Lower lobe of right lung (tissue), 2 donors: ENCODE measurements at regions not wholly inside any gene's neighbourhood (a gene's known extent, or its start where the extent isn't known, plus 50 kb on each side); places are given as distances from the start of the nearest gene placed in this dataset.

Source experiments
- ATAC-seq, 2 donors: fragments of 200-7000 bp; cut with Tn5 transposase; one replicate each; pipeline ENCODE4 v1.9.1; 2020 to 2022; ENCODE audit warnings: mild to moderate bottlenecking in 2 of 2, moderate library complexity in 2 of 2
- DNase-seq: peaks from one replicate; pipeline ENCODE4 v3.0.0-alpha.2; 2020
- H3K27ac ChIP-seq: fragments of 200-600 bp; one replicate; pipeline ENCODE4 v1.8.0; 2022
- H3K27me3 ChIP-seq: fragments of 200-600 bp; one replicate; pipeline ENCODE4 v1.8.0; 2022; ENCODE audit warnings: low read depth
- H3K36me3 ChIP-seq: fragments of 200-600 bp; one replicate; pipeline ENCODE4 v1.8.0; 2022; ENCODE audit warnings: mild to moderate bottlenecking
- H3K4me1 ChIP-seq: fragments of 200-600 bp; one replicate; pipeline ENCODE4 v1.8.0; 2022
- H3K4me3 ChIP-seq: fragments of 200-600 bp; one replicate; pipeline ENCODE4 v1.8.0; 2022; ENCODE audit warnings: mild to moderate bottlenecking
- H3K9me3 ChIP-seq: fragments of 200-600 bp; one replicate; pipeline ENCODE4 v1.8.0; 2022
- CTCF ChIP-seq: fragments of 200-600 bp; IDR thresholded peaks from one replicate; pipeline ENCODE4 v1.8.0; 2022; ENCODE audit warnings: antibody characterized with exemption, mild to moderate bottlenecking
- intact Hi-C: fragments of 100-400 bp; cut with DNase I; formaldehyde crosslinking; loops from one replicate; pipeline ENCODE4 v1.11.0; 2022
- donor health status: DM: no; HTN: yes; CAD: no; lungs with severe emphysema.

- H3K4me3 ChIP-seq: no peak overlapping the region
- no peaks in the 10 kb centered on the region for H3K4me1 ChIP-seq
- DNase-seq (no peak), ATAC-seq (no peak)
- H3K27ac ChIP-seq: no peak overlapping the region
- no peaks in the 10 kb centered on the region for H3K9me3 ChIP-seq
- H3K36me3 ChIP-seq: no peaks in the 10 kb centered on the region
- intact Hi-C loops: no loop called here
- H3K27me3 ChIP-seq: no peaks in the 10 kb centered on the region
- no peak for TF ChIP-seq CTCF
Measured at GRCh38 chr2:185484602-185485001, 254.0 kb upstream of the FSIP2 start.

- no peak overlapping the region for H3K4me3 ChIP-seq
- H3K27ac ChIP-seq: no peak overlapping the region
- H3K9me3 ChIP-seq: peaks cover 15% of the 10 kb centered on the region
- no peak for DNase-seq
- no peak for ATAC-seq
- intact Hi-C loops: no loop called here
- H3K4me1 ChIP-seq: no peaks in the 10 kb centered on the region
- no peak for TF ChIP-seq CTCF
- no peaks in the 10 kb centered on the region for H3K36me3 ChIP-seq
- no peaks in the 10 kb centered on the region for H3K27me3 ChIP-seq
Measured at GRCh38 chr2:185502351-185502750, 236.3 kb upstream of the FSIP2 start.

- intact Hi-C loops: no loop called here
Measured at GRCh38 chr2:185507719-185508118, 230.9 kb upstream of the FSIP2 start.

GRCh38 chr2:185510060-185510459 is 228.5 kb upstream of the FSIP2 start:
- no peaks in the 10 kb centered on the region for H3K4me1 ChIP-seq
- no peaks in the 10 kb centered on the region for H3K27me3 ChIP-seq
- DNase-seq (no peak), ATAC-seq (no peak)
- H3K9me3 ChIP-seq: peaks cover 47% of the 10 kb centered on the region
- H3K27ac ChIP-seq: no peak overlapping the region
- intact Hi-C loops: no loop called here
- H3K36me3 ChIP-seq: no peaks in the 10 kb centered on the region
- H3K4me3 ChIP-seq: no peak overlapping the region
- no peak for TF ChIP-seq CTCF

More at GRCh38 chr2:185507719-185508118, 230.9 kb upstream of the FSIP2 start:
- Histone ChIP-seq H3K4me1 (no peaks in the 10 kb centered on the region), H3K27me3 (no peaks in the 10 kb centered on the region), H3K9me3 (peaks cover 47% of the 10 kb centered on the region), H3K36me3 (no peaks in the 10 kb centered on the region), H3K4me3 (no peak overlapping the region), H3K27ac (no peak overlapping the region)
- ATAC-seq: no peak
- DNase-seq: no peak
- no peak for TF ChIP-seq CTCF

DNA sequence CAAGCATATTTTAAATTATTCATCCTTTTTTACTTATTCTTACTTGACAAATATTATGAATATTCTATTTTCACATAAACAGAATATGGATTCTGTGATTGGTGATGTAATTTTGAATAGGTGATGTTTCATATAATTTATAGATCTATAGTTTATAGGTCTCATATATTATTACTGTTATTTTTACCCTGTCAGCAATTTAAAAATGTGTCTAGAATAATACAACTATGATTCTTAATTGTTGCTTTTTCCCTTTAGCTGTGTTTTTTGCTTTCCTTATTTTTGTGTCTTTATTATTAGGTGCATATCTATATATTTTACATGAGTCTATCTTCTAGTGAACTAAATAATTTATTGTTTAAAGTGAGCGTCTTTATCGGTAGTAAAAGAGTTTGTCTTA is 226.7 kb upstream of the FSIP2 start:
- no peak for ATAC-seq

More for the DNA sequence above, 226.7 kb upstream of the FSIP2 start:
- H3K36me3 ChIP-seq: no peaks in the 10 kb centered on the region
- peaks cover 48% of the 10 kb centered on the region for H3K9me3 ChIP-seq
- no peak for TF ChIP-seq CTCF
- no peaks in the 10 kb centered on the region for H3K27me3 ChIP-seq
- no peak overlapping the region for H3K4me3 ChIP-seq
- no peak overlapping the region for H3K27ac ChIP-seq
- H3K4me1 ChIP-seq: no peaks in the 10 kb centered on the region
- intact Hi-C loops: no loop called here
- DNase-seq: no peak
